SK-N-SH treated with all-trans-retinoic acid at 6 μM for 48 hours (cell line): ENCODE measurements at regions not wholly inside any gene's neighbourhood (a gene's known extent, or its start where the extent isn't known, plus 50 kb on each side); places are given as distances from the start of the nearest gene placed in this dataset.

Source experiments
- ARNTL ChIP-seq: fragments of 450-650 bp; formaldehyde crosslinking; IDR thresholded peaks from 2 replicates; pipeline ENCODE4 v1.5.0; 2020; ENCODE audit warnings: low read depth, mild to moderate bottlenecking, moderate library complexity, borderline replicate concordance
- GLIS3 ChIP-seq: fragments of 250-450 bp; sonication (Bioruptor Pico); IDR thresholded peaks from 2 replicates; pipeline ENCODE4 v1.5.0; 2020; ENCODE audit warnings: mild to moderate bottlenecking, moderate library complexity
- ISL1 ChIP-seq: fragments of 250-450 bp; sonication (Bioruptor Pico); IDR thresholded peaks from 2 replicates; pipeline ENCODE4 v2.1.2; 2022; ENCODE audit warnings: mild to moderate bottlenecking, moderate library complexity
- TOX ChIP-seq: fragments of 250-450 bp; sonication (Bioruptor Pico); IDR thresholded peaks from 2 replicates; pipeline ENCODE4 v1.8.0; 2021; ENCODE audit warnings: mild to moderate bottlenecking, moderate library complexity, borderline replicate concordance
- ZNF70 ChIP-seq: fragments of 450-650 bp; formaldehyde crosslinking; IDR thresholded peaks from 2 replicates; pipeline ENCODE4 v1.5.0; 2020; ENCODE audit warnings: mild to moderate bottlenecking, moderate library complexity
- TF ChIP-seq, protein P1 (sequence below): fragments of 250-450 bp; sonication (Bioruptor Pico); IDR thresholded peaks from 2 replicates; pipeline ENCODE4 v1.8.0; 2021; ENCODE audit warnings: low read depth, mild to moderate bottlenecking, moderate library complexity, borderline replicate concordance
- TF ChIP-seq, protein P2 (sequence below): fragments of 250-450 bp; sonication (Bioruptor Pico); IDR thresholded peaks from 2 replicates; pipeline ENCODE4 v1.5.0; 2020; ENCODE audit warnings: mild to moderate bottlenecking, moderate library complexity
- TF ChIP-seq, protein P3 (sequence below): fragments of 250-450 bp; sonication (Bioruptor Pico); IDR thresholded peaks from 2 replicates; pipeline ENCODE4 v1.8.0; 2020; ENCODE audit warnings: mild to moderate bottlenecking, moderate library complexity, borderline replicate concordance

DNA sequence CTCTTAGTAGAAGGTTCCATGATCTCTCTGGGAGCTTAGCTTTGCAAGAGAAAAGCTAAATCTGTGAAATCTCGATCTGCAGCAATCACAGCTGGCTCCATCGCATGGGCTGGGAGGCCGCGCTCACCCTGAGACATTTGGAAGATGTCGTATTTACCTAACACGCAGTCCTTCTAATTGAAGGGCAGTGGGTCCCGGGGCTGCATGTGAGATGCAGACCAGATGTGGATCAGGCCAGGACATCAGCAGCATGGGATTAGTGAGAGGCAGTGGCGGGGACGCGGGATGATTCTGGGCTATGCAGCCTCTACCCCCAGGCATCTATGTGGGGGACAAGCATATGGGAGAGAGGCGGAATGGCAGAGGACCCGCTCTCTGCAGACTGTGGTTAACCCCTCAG lies 312.4 kb upstream of the RTL1 start:
- TF ChIP-seq ARNTL (CRISPR knock-in tag) (no peak), ISL1 (CRISPR knock-in tag) (no peak), ZNF70 (no peak), GLIS3 (no peak), TOX (no peak)
- TF ChIP-seq, protein P1, sequence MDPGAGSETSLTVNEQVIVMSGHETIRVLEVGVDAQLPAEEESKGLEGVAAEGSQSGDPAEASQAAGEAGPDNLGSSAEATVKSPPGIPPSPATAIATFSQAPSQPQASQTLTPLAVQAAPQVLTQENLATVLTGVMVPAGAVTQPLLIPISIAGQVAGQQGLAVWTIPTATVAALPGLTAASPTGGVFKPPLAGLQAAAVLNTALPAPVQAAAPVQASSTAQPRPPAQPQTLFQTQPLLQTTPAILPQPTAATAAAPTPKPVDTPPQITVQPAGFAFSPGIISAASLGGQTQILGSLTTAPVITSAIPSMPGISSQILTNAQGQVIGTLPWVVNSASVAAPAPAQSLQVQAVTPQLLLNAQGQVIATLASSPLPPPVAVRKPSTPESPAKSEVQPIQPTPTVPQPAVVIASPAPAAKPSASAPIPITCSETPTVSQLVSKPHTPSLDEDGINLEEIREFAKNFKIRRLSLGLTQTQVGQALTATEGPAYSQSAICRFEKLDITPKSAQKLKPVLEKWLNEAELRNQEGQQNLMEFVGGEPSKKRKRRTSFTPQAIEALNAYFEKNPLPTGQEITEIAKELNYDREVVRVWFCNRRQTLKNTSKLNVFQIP (CRISPR knock-in tag) = no peak
- TF ChIP-seq, protein P2, sequence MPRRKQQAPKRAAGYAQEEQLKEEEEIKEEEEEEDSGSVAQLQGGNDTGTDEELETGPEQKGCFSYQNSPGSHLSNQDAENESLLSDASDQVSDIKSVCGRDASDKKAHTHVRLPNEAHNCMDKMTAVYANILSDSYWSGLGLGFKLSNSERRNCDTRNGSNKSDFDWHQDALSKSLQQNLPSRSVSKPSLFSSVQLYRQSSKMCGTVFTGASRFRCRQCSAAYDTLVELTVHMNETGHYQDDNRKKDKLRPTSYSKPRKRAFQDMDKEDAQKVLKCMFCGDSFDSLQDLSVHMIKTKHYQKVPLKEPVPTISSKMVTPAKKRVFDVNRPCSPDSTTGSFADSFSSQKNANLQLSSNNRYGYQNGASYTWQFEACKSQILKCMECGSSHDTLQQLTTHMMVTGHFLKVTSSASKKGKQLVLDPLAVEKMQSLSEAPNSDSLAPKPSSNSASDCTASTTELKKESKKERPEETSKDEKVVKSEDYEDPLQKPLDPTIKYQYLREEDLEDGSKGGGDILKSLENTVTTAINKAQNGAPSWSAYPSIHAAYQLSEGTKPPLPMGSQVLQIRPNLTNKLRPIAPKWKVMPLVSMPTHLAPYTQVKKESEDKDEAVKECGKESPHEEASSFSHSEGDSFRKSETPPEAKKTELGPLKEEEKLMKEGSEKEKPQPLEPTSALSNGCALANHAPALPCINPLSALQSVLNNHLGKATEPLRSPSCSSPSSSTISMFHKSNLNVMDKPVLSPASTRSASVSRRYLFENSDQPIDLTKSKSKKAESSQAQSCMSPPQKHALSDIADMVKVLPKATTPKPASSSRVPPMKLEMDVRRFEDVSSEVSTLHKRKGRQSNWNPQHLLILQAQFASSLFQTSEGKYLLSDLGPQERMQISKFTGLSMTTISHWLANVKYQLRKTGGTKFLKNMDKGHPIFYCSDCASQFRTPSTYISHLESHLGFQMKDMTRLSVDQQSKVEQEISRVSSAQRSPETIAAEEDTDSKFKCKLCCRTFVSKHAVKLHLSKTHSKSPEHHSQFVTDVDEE = no peak
- TF ChIP-seq, protein P3, sequence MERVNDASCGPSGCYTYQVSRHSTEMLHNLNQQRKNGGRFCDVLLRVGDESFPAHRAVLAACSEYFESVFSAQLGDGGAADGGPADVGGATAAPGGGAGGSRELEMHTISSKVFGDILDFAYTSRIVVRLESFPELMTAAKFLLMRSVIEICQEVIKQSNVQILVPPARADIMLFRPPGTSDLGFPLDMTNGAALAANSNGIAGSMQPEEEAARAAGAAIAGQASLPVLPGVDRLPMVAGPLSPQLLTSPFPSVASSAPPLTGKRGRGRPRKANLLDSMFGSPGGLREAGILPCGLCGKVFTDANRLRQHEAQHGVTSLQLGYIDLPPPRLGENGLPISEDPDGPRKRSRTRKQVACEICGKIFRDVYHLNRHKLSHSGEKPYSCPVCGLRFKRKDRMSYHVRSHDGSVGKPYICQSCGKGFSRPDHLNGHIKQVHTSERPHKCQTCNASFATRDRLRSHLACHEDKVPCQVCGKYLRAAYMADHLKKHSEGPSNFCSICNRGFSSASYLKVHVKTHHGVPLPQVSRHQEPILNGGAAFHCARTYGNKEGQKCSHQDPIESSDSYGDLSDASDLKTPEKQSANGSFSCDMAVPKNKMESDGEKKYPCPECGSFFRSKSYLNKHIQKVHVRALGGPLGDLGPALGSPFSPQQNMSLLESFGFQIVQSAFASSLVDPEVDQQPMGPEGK = no peak
